Lower leg skin (tissue), 4 donors: ENCODE measurements at regions not wholly inside any gene's neighbourhood (a gene's known extent, or its start where the extent isn't known, plus 50 kb on each side); places are given as distances from the start of the nearest gene placed in this dataset.
A peak's percentile ranks its signal among the peaks of the same experiment; 100 is the strongest.

ENCODE experiments used
- DNase-seq, 2 donors: peaks; one replicate each; pipeline ENCODE4 v3.0.0-alpha.2; 2019; ENCODE audit warnings: low spot score in 2 of 2
- H3K4me3 ChIP-seq: fragments of 200-600 bp; sonication (generic); 2 replicates; pipeline ENCODE4 v1.5.1; 2017; ENCODE audit warnings: mild to moderate bottlenecking, low read depth; ENCODE audit not compliant: poor library complexity, severe bottlenecking
- CTCF ChIP-seq, 3 donors: fragments of 450-650 bp; IDR thresholded peaks; one replicate each; pipeline ENCODE4 v1.5.1; 2016; ENCODE audit warnings: antibody characterized with exemption in 3 of 3, mild to moderate bottlenecking in 3 of 3, moderate library complexity in 2 of 3
- POLR2A ChIP-seq, 2 donors: fragments of 450-650 bp; IDR thresholded peaks; one replicate each; pipeline ENCODE4 v1.6.1; 2016 to 2017; ENCODE audit warnings: antibody characterized with exemption in 2 of 2, mild to moderate bottlenecking in 1 of 2, moderate library complexity in 1 of 2
- WGBS, 2 donors: methylation state at CpG; one replicate each; pipeline ENCODE4 v1.1.5; 2018; 5-methylcytosine and 5-hydroxymethylcytosine counted together
- intact Hi-C: fragments of 100-400 bp; cut with DNase I; formaldehyde crosslinking; loops from one replicate; pipeline ENCODE4 v1.15.0; 2023; ENCODE audit warnings: low total_unique reads

- intact Hi-C loops = no loop called here
- no peak for DNase-seq
- no peak overlapping the region for H3K4me3 ChIP-seq
- TF ChIP-seq POLR2A (IDR thresholded peaks at IDR 0.05) = no peak
- no peak for TF ChIP-seq CTCF (IDR thresholded peaks at IDR 0.05)
- WGBS, 2 donors = 79 to 85% methylated on average over 1 of the region's 1 CpG
Observed at GRCh38 chr10:118463740-118464139, 121.6 kb upstream of the FAM204A start.

GRCh38 chr10:118462401-118462800 is 120.3 kb upstream of the FAM204A start:
- WGBS, 2 donors = 95 to 100% methylated on average over 1 of the region's 1 CpG
- no peak for DNase-seq
- TF ChIP-seq CTCF (IDR thresholded peaks at IDR 0.05) = no peak
- TF ChIP-seq POLR2A (IDR thresholded peaks at IDR 0.05) = no peak
- intact Hi-C loops = no loop called here
- H3K4me3 ChIP-seq = no peak overlapping the region

- no peak overlapping the region for H3K4me3 ChIP-seq
- intact Hi-C loops = no loop called here
- DNase-seq = peak; percentile 64 to 89
- WGBS, 2 donors = 3 to 4% methylated on average over 10 of the region's 10 CpGs
- no peak for TF ChIP-seq CTCF (IDR thresholded peaks at IDR 0.05)
- no peak for TF ChIP-seq POLR2A (IDR thresholded peaks at IDR 0.05)
Observed at GRCh38 chr10:118459642-118460193, 117.6 kb upstream of the FAM204A start.

- intact Hi-C loops = no loop called here
- DNase-seq = no peak
Observed at GRCh38 chr10:118458957-118459641, 117.0 kb upstream of the FAM204A start.

GRCh38 chr10:118457824-118458428 is 115.8 kb upstream of the FAM204A start:
- intact Hi-C loops = no loop called here
- no peak for TF ChIP-seq CTCF (IDR thresholded peaks at IDR 0.05)
- no peak for TF ChIP-seq POLR2A (IDR thresholded peaks at IDR 0.05)
- DNase-seq = no peak
- H3K4me3 ChIP-seq = no peak overlapping the region

More at GRCh38 chr10:118458957-118459641, 117.0 kb upstream of the FAM204A start:
- WGBS, 2 donors = 46 to 50% methylated on average over 10 of the region's 10 CpGs
- no peak overlapping the region for H3K4me3 ChIP-seq
- TF ChIP-seq CTCF (IDR thresholded peaks at IDR 0.05) (no peak), POLR2A (IDR thresholded peaks at IDR 0.05) (no peak)
